Prostate gland (tissue), 2 donors: ENCODE measurements at regions not wholly inside any gene's neighbourhood (a gene's known extent, or its start where the extent isn't known, plus 50 kb on each side); places are given as distances from the start of the nearest gene placed in this dataset.

Experiments used
- POLR2A ChIP-seq: fragments of 450-650 bp; IDR thresholded peaks from one replicate; pipeline ENCODE4 v1.6.1; 2016; ENCODE audit warnings: antibody characterized with exemption, mild to moderate bottlenecking
- POLR2AphosphoS5 ChIP-seq: sonication (generic); formaldehyde crosslinking; IDR thresholded peaks from one replicate; pipeline ENCODE4 v1.6.1; 2017; ENCODE audit warnings: antibody characterized with exemption
- TF ChIP-seq, protein P1 (sequence below), 4 experiments: fragments of 200-600 bp in 2 of 4; fragments of 450-650 bp in 2 of 4; sonication (generic) in 2 of 4; IDR thresholded peaks; 1 replicate in 3 of 4; 2 replicates in 1 of 4; pipeline ENCODE4 v1.5.1; 2016 to 2019; ENCODE audit warnings: antibody characterized with exemption in 4 of 4, mild to moderate bottlenecking in 2 of 4, moderate library complexity in 2 of 4

DNA sequence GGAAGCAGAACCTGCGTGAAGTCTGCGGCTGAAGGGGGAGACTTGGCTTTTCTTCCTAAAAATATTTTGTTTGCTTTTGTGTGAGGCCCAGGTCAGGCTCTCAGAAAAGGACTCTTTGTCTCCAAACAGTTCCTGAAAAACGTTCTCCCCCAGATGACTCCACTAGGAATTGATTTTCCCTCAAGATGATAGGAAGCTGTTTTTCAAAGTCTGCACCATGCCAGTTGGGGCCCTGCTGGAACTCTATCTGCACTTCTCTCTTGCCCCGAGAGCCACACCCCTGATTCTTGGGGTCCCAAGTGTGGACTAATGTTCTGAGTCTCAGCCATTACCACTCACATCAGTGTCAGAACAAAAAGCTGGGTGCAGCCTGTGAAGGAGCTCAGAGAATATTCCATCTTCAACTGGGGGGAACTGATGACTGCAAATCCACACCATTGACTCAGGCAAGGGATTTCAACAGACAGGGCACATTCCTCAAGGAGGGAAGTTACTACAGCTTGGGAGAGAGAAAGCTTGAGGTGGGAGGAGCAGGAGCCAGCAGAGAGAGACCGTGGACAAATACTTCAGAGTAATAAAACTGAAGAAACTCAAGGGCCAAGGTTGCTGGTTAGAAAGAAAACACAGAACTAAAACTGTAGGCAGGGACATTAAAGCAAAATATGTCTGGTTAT, 768.3 kb downstream of the RNF144A start:
- TF ChIP-seq, protein P1, sequence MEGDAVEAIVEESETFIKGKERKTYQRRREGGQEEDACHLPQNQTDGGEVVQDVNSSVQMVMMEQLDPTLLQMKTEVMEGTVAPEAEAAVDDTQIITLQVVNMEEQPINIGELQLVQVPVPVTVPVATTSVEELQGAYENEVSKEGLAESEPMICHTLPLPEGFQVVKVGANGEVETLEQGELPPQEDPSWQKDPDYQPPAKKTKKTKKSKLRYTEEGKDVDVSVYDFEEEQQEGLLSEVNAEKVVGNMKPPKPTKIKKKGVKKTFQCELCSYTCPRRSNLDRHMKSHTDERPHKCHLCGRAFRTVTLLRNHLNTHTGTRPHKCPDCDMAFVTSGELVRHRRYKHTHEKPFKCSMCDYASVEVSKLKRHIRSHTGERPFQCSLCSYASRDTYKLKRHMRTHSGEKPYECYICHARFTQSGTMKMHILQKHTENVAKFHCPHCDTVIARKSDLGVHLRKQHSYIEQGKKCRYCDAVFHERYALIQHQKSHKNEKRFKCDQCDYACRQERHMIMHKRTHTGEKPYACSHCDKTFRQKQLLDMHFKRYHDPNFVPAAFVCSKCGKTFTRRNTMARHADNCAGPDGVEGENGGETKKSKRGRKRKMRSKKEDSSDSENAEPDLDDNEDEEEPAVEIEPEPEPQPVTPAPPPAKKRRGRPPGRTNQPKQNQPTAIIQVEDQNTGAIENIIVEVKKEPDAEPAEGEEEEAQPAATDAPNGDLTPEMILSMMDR (IDR thresholded peaks at IDR 0.05): no peak
- TF ChIP-seq POLR2AphosphoS5: no peak
- no peak for TF ChIP-seq POLR2A
